Vagina (tissue), 2 donors: ENCODE measurements at regions not wholly inside any gene's neighbourhood (a gene's known extent, or its start where the extent isn't known, plus 50 kb on each side); places are given as distances from the start of the nearest gene placed in this dataset.

Experiments
- DNase-seq, 2 donors: peaks; one replicate each; pipeline ENCODE4 v3.0.0-alpha.2; 2017; ENCODE audit errors: extremely low spot score in 2 of 2
- H3K27ac ChIP-seq: fragments of 200-600 bp; sonication (generic); one replicate; pipeline ENCODE4 v1.5.1; 2019
- H3K27me3 ChIP-seq: fragments of 200-600 bp; sonication (generic); one replicate; pipeline ENCODE4 v1.5.1; 2019
- H3K36me3 ChIP-seq, 2 donors: fragments of 200-600 bp; sonication (generic); one replicate each; pipeline ENCODE4 v1.5.1; 2017 to 2019
- H3K4me1 ChIP-seq: fragments of 200-600 bp; sonication (generic); one replicate; pipeline ENCODE4 v1.5.1; 2019
- H3K4me3 ChIP-seq, 2 donors: fragments of 200-600 bp; sonication (generic); 1 replicate in 1 of 2; 2 replicates in 1 of 2; pipeline ENCODE4 v1.5.1; 2016 to 2019
- H3K9me3 ChIP-seq: fragments of 200-600 bp; sonication (generic); one replicate; pipeline ENCODE4 v1.5.1; 2019
- CTCF ChIP-seq, 3 experiments: fragments of 450-650 bp in 2 of 3; fragments of 200-600 bp in 1 of 3; sonication (generic) in 1 of 3; IDR thresholded peaks; one replicate each; pipeline ENCODE4 v1.5.1; 2017 to 2019; ENCODE audit warnings: antibody characterized with exemption in 3 of 3, mild to moderate bottlenecking in 2 of 3, moderate library complexity in 2 of 3
- POLR2A ChIP-seq, 2 donors: fragments of 450-650 bp; IDR thresholded peaks; one replicate each; pipeline ENCODE4 v1.6.1; 2017; ENCODE audit warnings: antibody characterized with exemption in 2 of 2, mild to moderate bottlenecking in 2 of 2, moderate library complexity in 2 of 2
- POLR2AphosphoS5 ChIP-seq, 2 donors: sonication (generic); formaldehyde crosslinking; IDR thresholded peaks; one replicate each; pipeline ENCODE4 v1.9.0; 2017; ENCODE audit warnings: antibody characterized with exemption in 2 of 2, mild to moderate bottlenecking in 2 of 2, low read depth in 1 of 2; ENCODE audit not compliant: insufficient read depth in 1 of 2
- intact Hi-C: fragments of 100-400 bp; cut with DNase I; formaldehyde crosslinking; loops from one replicate; pipeline ENCODE4 v1.15.1; 2023

GRCh38 chr20:60872224-60872623 lies 379.8 kb upstream of the CDH4 start:
- Histone ChIP-seq H3K27ac (no peak overlapping the region), H3K4me1 (no peaks in the 10 kb centered on the region), H3K9me3 (no peaks in the 10 kb centered on the region), H3K4me3 (no peak overlapping the region), H3K27me3 (no peaks in the 10 kb centered on the region), H3K36me3 (no peaks in the 10 kb centered on the region)
- DNase-seq = no peak
- TF ChIP-seq POLR2AphosphoS5 (IDR thresholded peaks at IDR 0.05; ENCODE audit: insufficient read depth in 1 of 2, low read depth in 1 of 2) = no peak
- no peak for TF ChIP-seq CTCF (IDR thresholded peaks at IDR 0.05)
- no peak for TF ChIP-seq POLR2A (IDR thresholded peaks at IDR 0.05)
- intact Hi-C loops = no loop called here

- TF ChIP-seq POLR2A (IDR thresholded peaks at IDR 0.05) (no peak), CTCF (IDR thresholded peaks at IDR 0.05) (no peak), POLR2AphosphoS5 (IDR thresholded peaks at IDR 0.05; ENCODE audit: insufficient read depth in 1 of 2, low read depth in 1 of 2) (no peak)
- no peaks in the 10 kb centered on the region for H3K9me3 ChIP-seq
- no peaks in the 10 kb centered on the region for H3K4me1 ChIP-seq
- H3K36me3 ChIP-seq = no peaks in the 10 kb centered on the region
- intact Hi-C loops = no loop called here
- DNase-seq = no peak
- no peaks in the 10 kb centered on the region for H3K27me3 ChIP-seq
- no peak overlapping the region for H3K4me3 ChIP-seq
- no peak overlapping the region for H3K27ac ChIP-seq
Observed at GRCh38 chr20:60877071-60877857, 374.8 kb upstream of the CDH4 start.

- H3K4me3 ChIP-seq = no peak overlapping the region
- intact Hi-C loops = no loop called here
- TF ChIP-seq POLR2AphosphoS5 (IDR thresholded peaks at IDR 0.05; ENCODE audit: insufficient read depth in 1 of 2, low read depth in 1 of 2) (no peak), POLR2A (IDR thresholded peaks at IDR 0.05) (no peak), CTCF (IDR thresholded peaks at IDR 0.05) (no peak)
- H3K27ac ChIP-seq = no peak overlapping the region
- DNase-seq = no peak
- H3K4me1 ChIP-seq = no peaks in the 10 kb centered on the region
- H3K36me3 ChIP-seq = no peaks in the 10 kb centered on the region
- no peaks in the 10 kb centered on the region for H3K9me3 ChIP-seq
- no peaks in the 10 kb centered on the region for H3K27me3 ChIP-seq
Observed at GRCh38 chr20:60882836-60883235, 369.2 kb upstream of the CDH4 start.

GRCh38 chr20:60883496-60883895 lies 368.6 kb upstream of the CDH4 start:
- Histone ChIP-seq H3K9me3 (no peaks in the 10 kb centered on the region), H3K4me3 (no peak overlapping the region), H3K27me3 (no peaks in the 10 kb centered on the region), H3K4me1 (no peaks in the 10 kb centered on the region), H3K27ac (no peak overlapping the region), H3K36me3 (no peaks in the 10 kb centered on the region)
- no peak for DNase-seq
- no peak for TF ChIP-seq POLR2A (IDR thresholded peaks at IDR 0.05)
- TF ChIP-seq CTCF (IDR thresholded peaks at IDR 0.05) = no peak
- no peak for TF ChIP-seq POLR2AphosphoS5 (IDR thresholded peaks at IDR 0.05; ENCODE audit: insufficient read depth in 1 of 2, low read depth in 1 of 2)
- intact Hi-C loops = no loop called here

- TF ChIP-seq POLR2A (IDR thresholded peaks at IDR 0.05) (no peak), POLR2AphosphoS5 (IDR thresholded peaks at IDR 0.05; ENCODE audit: insufficient read depth in 1 of 2, low read depth in 1 of 2) (no peak), CTCF (IDR thresholded peaks at IDR 0.05) (no peak)
- H3K4me1 ChIP-seq = no peaks in the 10 kb centered on the region
- DNase-seq = no peak
- no peak overlapping the region for H3K27ac ChIP-seq
- H3K9me3 ChIP-seq = no peaks in the 10 kb centered on the region
- no peak overlapping the region for H3K4me3 ChIP-seq
- no peaks in the 10 kb centered on the region for H3K36me3 ChIP-seq
- intact Hi-C loops = no loop called here
- no peaks in the 10 kb centered on the region for H3K27me3 ChIP-seq
Observed at GRCh38 chr20:60884277-60884676, 367.8 kb upstream of the CDH4 start.
